Peyer's patch (tissue), 4 donors: ENCODE measurements at regions not wholly inside any gene's neighbourhood (a gene's known extent, or its start where the extent isn't known, plus 50 kb on each side); places are given as distances from the start of the nearest gene placed in this dataset.

ENCODE experiments used
- CTCF ChIP-seq, 6 experiments: fragments of 450-650 bp in 4 of 6; fragments of 200-600 bp in 2 of 6; sonication (generic) in 1 of 6; IDR thresholded peaks; one replicate each; pipeline ENCODE4 v1.5.1; 2017 to 2019; ENCODE audit warnings: antibody characterized with exemption in 6 of 6, mild to moderate bottlenecking in 3 of 6, moderate library complexity in 1 of 6
- POLR2A ChIP-seq, 2 donors: fragments of 450-650 bp; IDR thresholded peaks; one replicate each; pipeline ENCODE4 v1.5.1; 2017; ENCODE audit warnings: antibody characterized with exemption in 2 of 2, mild to moderate bottlenecking in 2 of 2, moderate library complexity in 2 of 2

GRCh38 chr21:14058566-14058965 lies 152.2 kb downstream of the LIPI start:
- TF ChIP-seq CTCF (IDR thresholded peaks at IDR 0.05) = no peak
- no peak for TF ChIP-seq POLR2A (IDR thresholded peaks at IDR 0.05)
